ENCODE measurements at regions not wholly inside any gene's neighbourhood (a gene's known extent, or its start where the extent isn't known, plus 50 kb on each side); places are given as distances from the start of the nearest gene placed in this dataset.

DNA sequence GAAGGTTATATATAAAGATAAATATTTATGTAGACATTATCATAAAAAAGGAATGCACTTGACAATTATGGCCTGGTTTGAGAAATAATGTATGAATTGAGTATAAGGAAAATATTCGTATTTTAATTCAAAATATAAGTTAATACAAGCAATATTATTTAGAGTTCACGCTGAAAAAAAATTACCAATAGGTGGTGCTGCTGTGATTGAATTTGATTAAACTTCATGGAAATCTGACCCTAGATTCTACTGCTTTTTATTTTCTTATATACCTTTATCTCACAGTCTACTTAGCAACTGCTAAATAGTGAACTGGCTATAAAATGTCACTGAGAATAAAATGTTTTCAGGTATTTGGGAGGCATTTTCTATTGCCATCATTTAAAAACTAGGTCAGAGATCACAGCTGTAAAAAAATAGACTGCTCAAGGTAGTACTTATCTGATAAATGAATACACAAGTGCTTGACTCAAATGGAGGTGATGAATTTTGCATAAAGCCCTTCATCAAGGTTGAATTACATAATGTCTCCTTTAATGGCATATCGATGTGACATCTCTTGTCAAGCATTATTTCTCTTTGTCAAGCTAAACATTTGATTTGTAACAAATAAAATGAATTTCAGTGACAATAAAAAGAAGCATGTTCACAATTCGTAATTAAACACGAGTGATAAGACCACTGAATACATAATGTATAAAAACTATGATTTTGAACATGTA, 1638.8 kb upstream of the PCDH7 start:
- Histone ChIP-seq H3K36me3 (ENCODE audit: insufficient read depth) (no peaks in the 10 kb centered on the region), H3K4me1 (ENCODE audit: insufficient read depth) (no peaks in the 10 kb centered on the region), H3K27ac (ENCODE audit: low read depth) (no peak overlapping the region), H3K79me2 (replicated peaks; ENCODE audit: insufficient read depth) (no peaks in the 10 kb centered on the region), H3K27me3 (ENCODE audit: insufficient read depth) (no peaks in the 10 kb centered on the region), H3K4me2 (no peak overlapping the region), H3K4me3 (no peak overlapping the region), H3K9me2 (ENCODE audit: insufficient read depth) (no peaks in the 10 kb centered on the region), H4K20me1 (replicated peaks; ENCODE audit: insufficient read depth) (no peaks in the 10 kb centered on the region), H3F3A (replicated peaks; ENCODE audit: low read depth) (no peaks in the 10 kb centered on the region), H2AFZ (no peak overlapping the region)
- TF ChIP-seq EZH2 (IDR thresholded peaks at IDR 0.05; ENCODE audit: low read depth, unreplicated experiment) = no peak
- TF ChIP-seq, protein P1, sequence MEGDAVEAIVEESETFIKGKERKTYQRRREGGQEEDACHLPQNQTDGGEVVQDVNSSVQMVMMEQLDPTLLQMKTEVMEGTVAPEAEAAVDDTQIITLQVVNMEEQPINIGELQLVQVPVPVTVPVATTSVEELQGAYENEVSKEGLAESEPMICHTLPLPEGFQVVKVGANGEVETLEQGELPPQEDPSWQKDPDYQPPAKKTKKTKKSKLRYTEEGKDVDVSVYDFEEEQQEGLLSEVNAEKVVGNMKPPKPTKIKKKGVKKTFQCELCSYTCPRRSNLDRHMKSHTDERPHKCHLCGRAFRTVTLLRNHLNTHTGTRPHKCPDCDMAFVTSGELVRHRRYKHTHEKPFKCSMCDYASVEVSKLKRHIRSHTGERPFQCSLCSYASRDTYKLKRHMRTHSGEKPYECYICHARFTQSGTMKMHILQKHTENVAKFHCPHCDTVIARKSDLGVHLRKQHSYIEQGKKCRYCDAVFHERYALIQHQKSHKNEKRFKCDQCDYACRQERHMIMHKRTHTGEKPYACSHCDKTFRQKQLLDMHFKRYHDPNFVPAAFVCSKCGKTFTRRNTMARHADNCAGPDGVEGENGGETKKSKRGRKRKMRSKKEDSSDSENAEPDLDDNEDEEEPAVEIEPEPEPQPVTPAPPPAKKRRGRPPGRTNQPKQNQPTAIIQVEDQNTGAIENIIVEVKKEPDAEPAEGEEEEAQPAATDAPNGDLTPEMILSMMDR (conservative IDR thresholded peaks at IDR 0.05; ENCODE audit: low read depth in 2 of 2) = peak in 1 of 2 experiments; percentile 33; a peak in 3 of 4 replicates
- no peak overlapping the region for H3K4me3 Mint-ChIP-seq
- H3K9me3 Mint-ChIP-seq = no peaks in the 10 kb centered on the region
- no peaks in the 10 kb centered on the region for H3K36me3 Mint-ChIP-seq (ENCODE audit: low read depth)
- DNase-seq (ENCODE audit: low spot score) = peak; percentile 6
- no peaks in the 10 kb centered on the region for H3K4me1 Mint-ChIP-seq
- no peak overlapping the region for H3K27ac Mint-ChIP-seq
- no peaks in the 10 kb centered on the region for H3K27me3 Mint-ChIP-seq (ENCODE audit: insufficient read depth, low read depth, poor library complexity)
- ATAC-seq = no peak

DNA sequence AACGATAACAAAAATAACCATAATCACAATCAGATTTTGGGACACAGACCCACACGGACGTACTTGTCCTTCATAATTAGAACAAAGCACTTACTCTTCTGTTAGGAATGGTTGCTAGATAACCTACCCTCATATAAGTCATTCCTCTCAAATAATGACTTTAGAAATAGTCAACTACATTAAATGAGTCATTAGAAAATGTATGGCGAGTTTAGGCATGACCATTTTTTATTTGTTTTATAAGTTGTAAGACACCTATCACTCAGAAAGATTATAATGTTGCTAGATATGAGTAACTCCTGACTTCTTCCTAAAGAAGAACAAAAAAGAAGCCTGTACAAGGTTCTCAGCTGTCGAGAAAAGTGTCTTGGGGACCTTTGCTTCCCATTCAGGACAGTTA, 1637.5 kb upstream of the PCDH7 start:
- H2AFZ ChIP-seq = no peak overlapping the region
- H3K27ac Mint-ChIP-seq = no peak overlapping the region
- H4K20me1 ChIP-seq (replicated peaks; ENCODE audit: insufficient read depth) = no peaks in the 10 kb centered on the region
- no peak for DNase-seq (ENCODE audit: low spot score)
- H3K27me3 ChIP-seq (ENCODE audit: insufficient read depth) = no peaks in the 10 kb centered on the region
- H3K4me1 Mint-ChIP-seq = no peaks in the 10 kb centered on the region
- H3K4me2 ChIP-seq = no peak overlapping the region
- no peaks in the 10 kb centered on the region for H3K27me3 Mint-ChIP-seq (ENCODE audit: insufficient read depth, low read depth, poor library complexity)
- H3K4me3 Mint-ChIP-seq = no peak overlapping the region
- no peak overlapping the region for H3K27ac ChIP-seq (ENCODE audit: low read depth)
- no peaks in the 10 kb centered on the region for H3K9me3 Mint-ChIP-seq
- no peaks in the 10 kb centered on the region for H3K36me3 Mint-ChIP-seq (ENCODE audit: low read depth)
- no peak overlapping the region for H3K4me3 ChIP-seq
- H3K9me2 ChIP-seq (ENCODE audit: insufficient read depth) = no peaks in the 10 kb centered on the region
- H3K4me1 ChIP-seq (ENCODE audit: insufficient read depth) = no peaks in the 10 kb centered on the region
- no peaks in the 10 kb centered on the region for H3K79me2 ChIP-seq (replicated peaks; ENCODE audit: insufficient read depth)
- H3F3A ChIP-seq (replicated peaks; ENCODE audit: low read depth) = no peaks in the 10 kb centered on the region
- no peaks in the 10 kb centered on the region for H3K36me3 ChIP-seq (ENCODE audit: insufficient read depth)
- no peak for ATAC-seq
- no peak for TF ChIP-seq CREB1 (CRISPR knock-in tag; IDR thresholded peaks at IDR 0.05; ENCODE audit: low read depth)
- TF ChIP-seq EZH2 (IDR thresholded peaks at IDR 0.05; ENCODE audit: low read depth, unreplicated experiment) = no peak
- no peak for TF ChIP-seq JUNB (IDR thresholded peaks at IDR 0.05; ENCODE audit: unreplicated experiment)
- no peak for TF ChIP-seq EZH2phosphoT487 (IDR thresholded peaks at IDR 0.05; ENCODE audit: unreplicated experiment)
- TF ChIP-seq POLR2AphosphoS5 (IDR thresholded peaks at IDR 0.05; ENCODE audit: low read depth) = no peak
- TF ChIP-seq NANOG (IDR thresholded peaks at IDR 0.05; ENCODE audit: borderline replicate concordance) = no peak
- TF ChIP-seq, protein P1 (conservative IDR thresholded peaks at IDR 0.05; ENCODE audit: low read depth in 2 of 2) = no peak
- TF ChIP-seq ZNF331 (CRISPR knock-in tag; IDR thresholded peaks at IDR 0.05; ENCODE audit: low read depth) = no peak
- TF ChIP-seq, protein P2, sequence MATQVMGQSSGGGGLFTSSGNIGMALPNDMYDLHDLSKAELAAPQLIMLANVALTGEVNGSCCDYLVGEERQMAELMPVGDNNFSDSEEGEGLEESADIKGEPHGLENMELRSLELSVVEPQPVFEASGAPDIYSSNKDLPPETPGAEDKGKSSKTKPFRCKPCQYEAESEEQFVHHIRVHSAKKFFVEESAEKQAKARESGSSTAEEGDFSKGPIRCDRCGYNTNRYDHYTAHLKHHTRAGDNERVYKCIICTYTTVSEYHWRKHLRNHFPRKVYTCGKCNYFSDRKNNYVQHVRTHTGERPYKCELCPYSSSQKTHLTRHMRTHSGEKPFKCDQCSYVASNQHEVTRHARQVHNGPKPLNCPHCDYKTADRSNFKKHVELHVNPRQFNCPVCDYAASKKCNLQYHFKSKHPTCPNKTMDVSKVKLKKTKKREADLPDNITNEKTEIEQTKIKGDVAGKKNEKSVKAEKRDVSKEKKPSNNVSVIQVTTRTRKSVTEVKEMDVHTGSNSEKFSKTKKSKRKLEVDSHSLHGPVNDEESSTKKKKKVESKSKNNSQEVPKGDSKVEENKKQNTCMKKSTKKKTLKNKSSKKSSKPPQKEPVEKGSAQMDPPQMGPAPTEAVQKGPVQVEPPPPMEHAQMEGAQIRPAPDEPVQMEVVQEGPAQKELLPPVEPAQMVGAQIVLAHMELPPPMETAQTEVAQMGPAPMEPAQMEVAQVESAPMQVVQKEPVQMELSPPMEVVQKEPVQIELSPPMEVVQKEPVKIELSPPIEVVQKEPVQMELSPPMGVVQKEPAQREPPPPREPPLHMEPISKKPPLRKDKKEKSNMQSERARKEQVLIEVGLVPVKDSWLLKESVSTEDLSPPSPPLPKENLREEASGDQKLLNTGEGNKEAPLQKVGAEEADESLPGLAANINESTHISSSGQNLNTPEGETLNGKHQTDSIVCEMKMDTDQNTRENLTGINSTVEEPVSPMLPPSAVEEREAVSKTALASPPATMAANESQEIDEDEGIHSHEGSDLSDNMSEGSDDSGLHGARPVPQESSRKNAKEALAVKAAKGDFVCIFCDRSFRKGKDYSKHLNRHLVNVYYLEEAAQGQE (IDR thresholded peaks at IDR 0.05; ENCODE audit: unreplicated experiment) = no peak
- TF ChIP-seq, protein P3, sequence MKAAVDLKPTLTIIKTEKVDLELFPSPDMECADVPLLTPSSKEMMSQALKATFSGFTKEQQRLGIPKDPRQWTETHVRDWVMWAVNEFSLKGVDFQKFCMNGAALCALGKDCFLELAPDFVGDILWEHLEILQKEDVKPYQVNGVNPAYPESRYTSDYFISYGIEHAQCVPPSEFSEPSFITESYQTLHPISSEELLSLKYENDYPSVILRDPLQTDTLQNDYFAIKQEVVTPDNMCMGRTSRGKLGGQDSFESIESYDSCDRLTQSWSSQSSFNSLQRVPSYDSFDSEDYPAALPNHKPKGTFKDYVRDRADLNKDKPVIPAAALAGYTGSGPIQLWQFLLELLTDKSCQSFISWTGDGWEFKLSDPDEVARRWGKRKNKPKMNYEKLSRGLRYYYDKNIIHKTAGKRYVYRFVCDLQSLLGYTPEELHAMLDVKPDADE (IDR thresholded peaks at IDR 0.05) = no peak
- no peak for TF ChIP-seq ZNF114 (CRISPR knock-in tag; IDR thresholded peaks at IDR 0.05)
